Activated B cell treated with CpG ODN at 0.5 μM for 24 hours (primary cell): ENCODE measurements at regions not wholly inside any gene's neighbourhood (a gene's known extent, or its start where the extent isn't known, plus 50 kb on each side); places are given as distances from the start of the nearest gene placed in this dataset.

Source experiments
- ATAC-seq: fragments of 200-7000 bp; cut with Tn5 transposase; one replicate; pipeline ENCODE4 v1.10.0; 2021; ENCODE audit warnings: low read depth, mild to moderate bottlenecking, moderate library complexity
- CTCF ChIA-PET: fragments of 350-600 bp; sonication (Branson Sonifier 250); formaldehyde crosslinking; loops from one replicate; lab custom pipeline; 2021; ENCODE audit warnings: antibody characterized with exemption; lab: Charles Lee
- POLR2A ChIA-PET: fragments of 350-600 bp; sonication (Branson Sonifier 250); formaldehyde crosslinking; loops from one replicate; lab custom pipeline; 2021; ENCODE audit warnings: antibody characterized with exemption; lab: Charles Lee
- DNase-seq: peaks from one replicate; pipeline ENCODE4 v3.0.0; 2022
- H3K27ac Mint-ChIP-seq: one replicate; pipeline ENCODE4 v1.8.0; 2020; ENCODE audit warnings: mixed read lengths
- H3K27me3 Mint-ChIP-seq: one replicate; pipeline ENCODE4 v1.8.0; 2021; ENCODE audit warnings: mixed read lengths
- H3K36me3 Mint-ChIP-seq: one replicate; pipeline ENCODE4 v1.8.0; 2021; ENCODE audit warnings: low read depth, mixed read lengths
- H3K4me1 Mint-ChIP-seq: one replicate; pipeline ENCODE4 v1.8.0; 2021; ENCODE audit warnings: mixed read lengths
- H3K4me3 Mint-ChIP-seq: one replicate; pipeline ENCODE4 v1.8.0; 2020; ENCODE audit warnings: mild to moderate bottlenecking, mixed read lengths
- H3K9me3 Mint-ChIP-seq: one replicate; pipeline ENCODE4 v1.8.0; 2020; ENCODE audit warnings: mixed read lengths
- CTCF ChIP-seq: fragments of 200-600 bp; IDR thresholded peaks from one replicate; pipeline ENCODE4 v1.8.0; 2022; ENCODE audit warnings: antibody characterized with exemption, mild to moderate bottlenecking
- intact Hi-C: fragments of 100-400 bp; cut with micrococcal nuclease; formaldehyde crosslinking; loops from one replicate; pipeline ENCODE4 v1.15.1; 2024

GRCh38 chr15:39195961-39196486 is 384.9 kb upstream of the THBS1 start:
- Mint-ChIP-seq H3K27ac (no peak overlapping the region), H3K9me3 (no peaks in the 10 kb centered on the region), H3K4me1 (no peaks in the 10 kb centered on the region), H3K27me3 (peaks cover 2% of the 10 kb centered on the region), H3K36me3 (no peaks in the 10 kb centered on the region), H3K4me3 (no peak overlapping the region)
- no peak for TF ChIP-seq CTCF
- POLR2A ChIA-PET = no interaction called here
- no peak for ATAC-seq
- no peak for DNase-seq
- intact Hi-C loops = no loop called here
- CTCF ChIA-PET = no interaction called here

GRCh38 chr15:39198044-39199000 is 382.6 kb upstream of the THBS1 start:
- H3K36me3 Mint-ChIP-seq = no peaks in the 10 kb centered on the region
- POLR2A ChIA-PET = no interaction called here
- no peaks in the 10 kb centered on the region for H3K4me1 Mint-ChIP-seq
- H3K27me3 Mint-ChIP-seq = peaks cover 2% of the 10 kb centered on the region
- DNase-seq (no peak), ATAC-seq (no peak)
- intact Hi-C loops = no loop called here
- no peaks in the 10 kb centered on the region for H3K9me3 Mint-ChIP-seq
- CTCF ChIA-PET = no interaction called here
- H3K4me3 Mint-ChIP-seq = no peak overlapping the region
- no peak overlapping the region for H3K27ac Mint-ChIP-seq
- TF ChIP-seq CTCF = no peak

GRCh38 chr15:39199076-39199475 is 381.8 kb upstream of the THBS1 start:
- Mint-ChIP-seq H3K9me3 (no peaks in the 10 kb centered on the region), H3K27ac (no peak overlapping the region), H3K4me3 (no peak overlapping the region), H3K4me1 (no peaks in the 10 kb centered on the region), H3K36me3 (no peaks in the 10 kb centered on the region), H3K27me3 (peaks cover 2% of the 10 kb centered on the region)
- ChIA-PET CTCF (no interaction called here), POLR2A (no interaction called here)
- ATAC-seq = no peak
- no peak for DNase-seq
- intact Hi-C loops = no loop called here
- no peak for TF ChIP-seq CTCF

GRCh38 chr15:39200586-39200985 is 380.3 kb upstream of the THBS1 start:
- H3K27ac Mint-ChIP-seq = no peak overlapping the region

More at GRCh38 chr15:39200586-39200985, 380.3 kb upstream of the THBS1 start:
- ChIA-PET POLR2A (no interaction called here), CTCF (no interaction called here)
- no peaks in the 10 kb centered on the region for H3K9me3 Mint-ChIP-seq
- H3K36me3 Mint-ChIP-seq = no peaks in the 10 kb centered on the region
- no peaks in the 10 kb centered on the region for H3K4me1 Mint-ChIP-seq
- DNase-seq (no peak), ATAC-seq (no peak)
- no peak for TF ChIP-seq CTCF
- no peak overlapping the region for H3K4me3 Mint-ChIP-seq
- peaks cover 2% of the 10 kb centered on the region for H3K27me3 Mint-ChIP-seq
- intact Hi-C loops = no loop called here
